Panc1 (cell line): ENCODE measurements at regions not wholly inside any gene's neighbourhood (a gene's known extent, or its start where the extent isn't known, plus 50 kb on each side); places are given as distances from the start of the nearest gene placed in this dataset.

Experiments
- ATAC-seq: fragments of 200-7000 bp; cut with Tn5 transposase; 2 replicates; pipeline ENCODE4 v1.9.1; 2020; ENCODE audit warnings: mild to moderate bottlenecking, moderate library complexity
- BruUV-seq: library from RNA; stranded (reverse); fragments of 400-500 nt; replicated peaks from 2 replicates; lab custom pipeline; 2021; lab: Mats Ljungman, UMichigan
- CTCF ChIA-PET: fragments of 300-600 bp; sonication (Branson Sonifier 250); formaldehyde crosslinking; loops from one replicate; lab custom pipeline; 2022; ENCODE audit warnings: antibody characterized with exemption; lab: Charles Lee
- POLR2A ChIA-PET: fragments of 300-600 bp; sonication (Branson Sonifier 250); formaldehyde crosslinking; loops from one replicate; lab custom pipeline; 2022; ENCODE audit warnings: antibody characterized with exemption; lab: Charles Lee
- DNase-seq: peaks from one replicate; pipeline ENCODE4 v3.0.0-alpha.2; 2010; ENCODE audit warnings: low read depth, low spot score
- H3K27ac ChIP-seq: 2 replicates; pipeline ENCODE4 v1.5.1; 2011; ENCODE audit warnings: mild to moderate bottlenecking, low read length, inconsistent platforms
- H3K27me3 ChIP-seq: fragments of 200-500 bp; sonication (Bioruptor generic); 2 replicates; pipeline ENCODE4 v1.6.0; 2014; ENCODE audit warnings: low read length, inconsistent platforms; ENCODE audit not compliant: control insufficient read depth, insufficient read depth
- H3K36me3 ChIP-seq: fragments of 200-500 bp; sonication (Bioruptor generic); 2 replicates; pipeline ENCODE4 v1.5.1; 2014; ENCODE audit warnings: inconsistent platforms, mild to moderate bottlenecking, low read length, moderate library complexity; ENCODE audit not compliant: control insufficient read depth, insufficient read depth
- H3K4me1 ChIP-seq: 2 replicates; pipeline ENCODE4 v1.5.1; 2011; ENCODE audit warnings: inconsistent platforms, mild to moderate bottlenecking, low read length, moderate library complexity; ENCODE audit not compliant: control insufficient read depth, insufficient read depth
- H3K4me3 ChIP-seq, 2 experiments: 2 replicates each; pipeline ENCODE4 v1.5.1; 2011 to 2012; ENCODE audit warnings: low read depth in 2 of 2, low read length in 2 of 2, mild to moderate bottlenecking in 2 of 2, inconsistent platforms in 1 of 2, moderate library complexity in 1 of 2
- H3K9me3 ChIP-seq: fragments of 200-500 bp; sonication (Bioruptor generic); 2 replicates; pipeline ENCODE4 v1.5.1; 2014; ENCODE audit warnings: low read depth, mild to moderate bottlenecking, inconsistent platforms, low read length, moderate library complexity; ENCODE audit not compliant: control insufficient read depth, insufficient read depth
- POLR2AphosphoS5 ChIP-seq: IDR thresholded peaks from 2 replicates; pipeline ENCODE4 v1.6.1; 2012; ENCODE audit warnings: mild to moderate bottlenecking, low read depth, low read length, moderate library complexity
- SIN3A ChIP-seq: IDR thresholded peaks from 2 replicates; pipeline ENCODE4 v1.6.1; 2012; ENCODE audit warnings: low read depth, mild to moderate bottlenecking, low read length, moderate library complexity, borderline replicate concordance; ENCODE audit not compliant: insufficient read depth
- TCF7L2 ChIP-seq: IDR thresholded peaks from 2 replicates; pipeline ENCODE4 v1.6.1; 2011; ENCODE audit warnings: mild to moderate bottlenecking, low read depth, low read length, inconsistent platforms
- in situ Hi-C: cut with HindIII; loops from 2 replicates; pipeline ENCODE4 v1.10.0; 2016; ENCODE audit warnings: low sequenced_read_pairs, low pct_unique_long_range_greater_than_20kb
- intact Hi-C: fragments of 100-400 bp; cut with micrococcal nuclease; formaldehyde crosslinking; loops from one replicate; pipeline ENCODE4 v1.10.0; 2022; ENCODE audit not compliant: unreplicated experiment
- TF ChIP-seq, protein P1 (sequence below): fragments of 450-650 bp; IDR thresholded peaks from 2 replicates; pipeline ENCODE4 v1.5.1; 2017; ENCODE audit warnings: mild to moderate bottlenecking
- TF ChIP-seq, protein P2 (sequence below), 2 experiments: IDR thresholded peaks; 2 replicates each; pipeline ENCODE4 v1.6.1; 2011 to 2012; ENCODE audit warnings: low read depth in 2 of 2, control low read depth in 1 of 2, low read length in 1 of 2, mild to moderate bottlenecking in 1 of 2, moderate library complexity in 1 of 2; ENCODE audit not compliant: insufficient read depth in 1 of 2

DNA sequence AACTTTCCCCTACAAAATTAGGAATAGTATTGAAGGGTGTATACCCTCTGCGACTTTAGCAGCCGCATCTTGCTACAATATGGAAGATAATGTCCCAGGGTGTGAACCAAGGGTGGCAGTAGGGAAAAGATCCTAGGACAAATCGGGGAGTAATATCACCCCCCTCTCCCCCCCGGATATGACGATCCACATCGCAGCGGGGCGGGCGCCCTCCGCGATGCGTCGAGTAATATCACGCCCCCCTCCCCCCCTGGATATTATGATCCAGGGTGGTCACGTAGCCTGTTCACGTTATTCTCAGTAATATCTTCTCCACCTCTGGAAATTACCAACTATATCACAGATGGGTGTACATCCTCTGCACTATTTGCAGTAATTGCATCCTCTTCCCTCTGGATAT is 82.9 kb downstream of the DAPL1 start:
- no TSS peak for BruUV-seq
- in situ Hi-C loops (no loop called here), intact Hi-C loops (no loop called here)
- ChIA-PET POLR2A (no interaction called here), CTCF (no interaction called here)
- Histone ChIP-seq H3K27ac (no peak overlapping the region), H3K4me3 (no peak overlapping the region), H3K4me1 (no peaks in the 10 kb centered on the region), H3K36me3 (no peaks in the 10 kb centered on the region), H3K27me3 (peaks cover 2% of the 10 kb centered on the region), H3K9me3 (no peaks in the 10 kb centered on the region)
- ATAC-seq = no peak
- no peak for DNase-seq
- TF ChIP-seq SIN3A (no peak), TCF7L2 (no peak), POLR2AphosphoS5 (no peak)
- TF ChIP-seq, protein P1, sequence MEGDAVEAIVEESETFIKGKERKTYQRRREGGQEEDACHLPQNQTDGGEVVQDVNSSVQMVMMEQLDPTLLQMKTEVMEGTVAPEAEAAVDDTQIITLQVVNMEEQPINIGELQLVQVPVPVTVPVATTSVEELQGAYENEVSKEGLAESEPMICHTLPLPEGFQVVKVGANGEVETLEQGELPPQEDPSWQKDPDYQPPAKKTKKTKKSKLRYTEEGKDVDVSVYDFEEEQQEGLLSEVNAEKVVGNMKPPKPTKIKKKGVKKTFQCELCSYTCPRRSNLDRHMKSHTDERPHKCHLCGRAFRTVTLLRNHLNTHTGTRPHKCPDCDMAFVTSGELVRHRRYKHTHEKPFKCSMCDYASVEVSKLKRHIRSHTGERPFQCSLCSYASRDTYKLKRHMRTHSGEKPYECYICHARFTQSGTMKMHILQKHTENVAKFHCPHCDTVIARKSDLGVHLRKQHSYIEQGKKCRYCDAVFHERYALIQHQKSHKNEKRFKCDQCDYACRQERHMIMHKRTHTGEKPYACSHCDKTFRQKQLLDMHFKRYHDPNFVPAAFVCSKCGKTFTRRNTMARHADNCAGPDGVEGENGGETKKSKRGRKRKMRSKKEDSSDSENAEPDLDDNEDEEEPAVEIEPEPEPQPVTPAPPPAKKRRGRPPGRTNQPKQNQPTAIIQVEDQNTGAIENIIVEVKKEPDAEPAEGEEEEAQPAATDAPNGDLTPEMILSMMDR = no peak
- TF ChIP-seq, protein P2, sequence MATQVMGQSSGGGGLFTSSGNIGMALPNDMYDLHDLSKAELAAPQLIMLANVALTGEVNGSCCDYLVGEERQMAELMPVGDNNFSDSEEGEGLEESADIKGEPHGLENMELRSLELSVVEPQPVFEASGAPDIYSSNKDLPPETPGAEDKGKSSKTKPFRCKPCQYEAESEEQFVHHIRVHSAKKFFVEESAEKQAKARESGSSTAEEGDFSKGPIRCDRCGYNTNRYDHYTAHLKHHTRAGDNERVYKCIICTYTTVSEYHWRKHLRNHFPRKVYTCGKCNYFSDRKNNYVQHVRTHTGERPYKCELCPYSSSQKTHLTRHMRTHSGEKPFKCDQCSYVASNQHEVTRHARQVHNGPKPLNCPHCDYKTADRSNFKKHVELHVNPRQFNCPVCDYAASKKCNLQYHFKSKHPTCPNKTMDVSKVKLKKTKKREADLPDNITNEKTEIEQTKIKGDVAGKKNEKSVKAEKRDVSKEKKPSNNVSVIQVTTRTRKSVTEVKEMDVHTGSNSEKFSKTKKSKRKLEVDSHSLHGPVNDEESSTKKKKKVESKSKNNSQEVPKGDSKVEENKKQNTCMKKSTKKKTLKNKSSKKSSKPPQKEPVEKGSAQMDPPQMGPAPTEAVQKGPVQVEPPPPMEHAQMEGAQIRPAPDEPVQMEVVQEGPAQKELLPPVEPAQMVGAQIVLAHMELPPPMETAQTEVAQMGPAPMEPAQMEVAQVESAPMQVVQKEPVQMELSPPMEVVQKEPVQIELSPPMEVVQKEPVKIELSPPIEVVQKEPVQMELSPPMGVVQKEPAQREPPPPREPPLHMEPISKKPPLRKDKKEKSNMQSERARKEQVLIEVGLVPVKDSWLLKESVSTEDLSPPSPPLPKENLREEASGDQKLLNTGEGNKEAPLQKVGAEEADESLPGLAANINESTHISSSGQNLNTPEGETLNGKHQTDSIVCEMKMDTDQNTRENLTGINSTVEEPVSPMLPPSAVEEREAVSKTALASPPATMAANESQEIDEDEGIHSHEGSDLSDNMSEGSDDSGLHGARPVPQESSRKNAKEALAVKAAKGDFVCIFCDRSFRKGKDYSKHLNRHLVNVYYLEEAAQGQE (IDR thresholded peaks at IDR 0.05; ENCODE audit: insufficient read depth in 1 of 2, low read depth in 2 of 2, low read length in 1 of 2) = no peak

DNA sequence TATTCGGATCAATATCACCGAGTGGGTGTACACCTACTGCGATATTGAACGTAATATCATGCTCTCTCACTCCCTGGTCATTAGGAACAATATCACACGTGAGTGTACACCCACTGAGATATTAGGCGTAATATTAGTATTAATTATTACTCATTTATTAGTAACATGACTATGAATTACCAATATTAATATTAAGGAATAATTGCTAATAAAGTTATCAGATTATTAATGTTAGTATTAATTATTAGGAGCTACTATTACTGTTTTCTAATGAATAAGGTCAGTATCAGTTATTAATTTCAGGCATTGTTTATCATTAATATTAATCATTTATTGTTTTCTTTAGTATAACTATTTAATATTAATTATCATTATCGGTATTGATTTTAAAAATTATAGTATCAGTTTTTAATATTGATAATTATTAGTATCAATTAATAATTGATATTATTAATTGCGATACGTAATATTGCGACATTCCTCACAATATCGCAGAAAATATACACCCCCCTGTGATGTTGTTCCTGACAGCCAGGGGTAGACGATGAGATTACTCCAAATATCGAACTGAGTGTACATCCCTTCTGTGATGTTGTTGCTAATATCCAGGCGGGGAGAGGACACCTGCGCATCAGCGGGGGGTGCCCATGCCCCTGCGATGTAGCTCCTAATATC is 84.2 kb downstream of the DAPL1 start:
- CTCF ChIA-PET = interaction anchor here (0.6 kb wide), 1 partner anchor 238 kb away, joined by 5 read pairs; no protein-coding TSS in a partner anchor
- Histone ChIP-seq H3K27ac (no peak overlapping the region), H3K4me1 (no peaks in the 10 kb centered on the region), H3K9me3 (no peaks in the 10 kb centered on the region), H3K36me3 (no peaks in the 10 kb centered on the region), H3K4me3 (no peak overlapping the region), H3K27me3 (peaks cover 2% of the 10 kb centered on the region)
- POLR2A ChIA-PET = no interaction called here
- in situ Hi-C loops (no loop called here), intact Hi-C loops (no loop called here)
- ATAC-seq = no peak
- no peak for DNase-seq
- TF ChIP-seq, protein P2 (IDR thresholded peaks at IDR 0.05; ENCODE audit: insufficient read depth in 1 of 2, low read depth in 2 of 2, low read length in 1 of 2) = no peak
- TF ChIP-seq TCF7L2 = no peak
- BruUV-seq = no TSS peak
